GM18907 (cell line): ENCODE measurements at regions not wholly inside any gene's neighbourhood (a gene's known extent, or its start where the extent isn't known, plus 50 kb on each side); places are given as distances from the start of the nearest gene placed in this dataset.
"Not testable (repeated sequence)": the region's sequence is repeated elsewhere in the genome, so short reads cannot be mapped to it uniquely, and the experiment has no call there.

ENCODE experiments used
- ATAC-seq: cut with Tn5 transposase; IDR thresholded peaks from one replicate; pipeline ENCODE4 v1.9.1; 2021; ENCODE audit warnings: mild to moderate bottlenecking, moderate library complexity; ENCODE audit not compliant: unreplicated experiment

DNA sequence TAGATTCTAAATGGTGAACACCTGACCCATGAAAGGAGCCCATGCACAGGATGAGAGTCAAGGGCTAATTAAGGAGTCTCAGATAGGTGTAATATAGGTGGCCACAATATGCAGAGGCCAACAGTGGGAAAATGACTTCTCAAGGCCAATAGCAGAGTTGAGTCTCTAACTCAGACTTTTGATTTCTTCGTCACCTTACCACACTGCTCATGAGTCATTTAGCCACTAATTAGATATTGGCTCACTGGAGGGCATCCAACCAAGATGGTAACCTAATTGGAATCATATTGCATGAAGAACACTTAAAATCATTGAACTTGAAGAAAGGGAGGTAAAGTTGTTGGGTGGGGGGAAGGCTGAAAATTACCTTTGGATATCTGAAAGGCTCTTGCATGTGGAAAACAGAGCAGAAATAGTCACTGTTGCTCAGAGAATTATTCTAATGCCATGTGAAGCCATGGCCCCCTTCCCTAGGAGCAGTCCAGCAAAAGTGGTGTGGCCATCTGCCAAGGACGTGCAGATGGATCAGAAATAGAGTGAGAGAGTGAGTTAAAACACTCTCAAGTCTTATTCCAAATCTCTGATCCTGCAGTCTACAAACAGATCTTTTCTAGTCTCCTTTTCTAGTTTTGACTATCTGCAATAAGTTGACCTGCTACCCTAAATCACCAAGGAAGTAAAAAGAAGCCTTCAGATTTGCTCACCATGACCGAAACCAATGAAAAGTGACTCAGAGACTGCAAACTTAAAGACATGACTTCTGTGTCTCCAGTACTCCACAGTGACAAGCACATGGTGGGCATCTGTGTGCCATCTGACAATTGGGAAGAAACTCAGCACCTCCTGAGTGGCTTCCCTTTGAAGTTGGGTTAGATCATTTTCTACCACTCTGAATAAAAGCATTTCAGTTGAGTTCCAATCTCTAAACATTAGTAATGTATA is 93.9 kb upstream of the C1QTNF7 start:
- no peak for ATAC-seq

DNA sequence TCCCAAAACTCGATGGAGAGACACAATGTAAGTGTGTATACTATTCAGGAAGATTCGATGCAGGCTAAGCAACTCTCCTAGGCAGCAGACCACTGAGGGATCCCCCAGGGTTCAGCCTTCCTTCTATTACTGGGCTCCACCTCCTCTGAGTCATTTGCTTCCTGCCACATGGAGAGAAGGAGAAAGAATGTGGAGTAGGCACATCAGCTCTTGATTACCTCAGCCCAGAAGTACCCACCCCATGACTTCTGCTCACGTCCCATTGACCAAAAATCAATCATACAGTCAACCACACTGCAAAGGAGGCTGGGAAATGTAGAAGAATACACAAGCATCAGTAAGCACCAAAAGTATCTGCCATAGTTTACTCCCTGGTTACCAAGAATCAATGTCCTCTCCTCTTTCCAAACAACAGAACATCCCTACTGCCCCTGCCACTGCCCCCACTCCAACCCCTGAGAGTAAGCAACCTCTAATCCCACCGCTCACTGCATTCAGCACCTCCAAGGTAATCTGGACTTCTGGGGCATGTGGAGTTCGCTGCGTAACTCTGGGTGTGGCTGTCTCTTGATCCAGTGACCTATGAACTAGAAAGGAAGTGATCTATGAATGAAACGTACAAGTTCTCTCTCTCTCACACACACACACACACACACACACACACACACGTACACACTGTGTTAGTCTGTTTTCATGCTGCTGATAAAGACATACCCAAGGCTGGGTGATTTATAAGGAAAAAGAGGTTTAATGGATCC is 91.2 kb upstream of the C1QTNF7 start:
- ATAC-seq: no peak

DNA sequence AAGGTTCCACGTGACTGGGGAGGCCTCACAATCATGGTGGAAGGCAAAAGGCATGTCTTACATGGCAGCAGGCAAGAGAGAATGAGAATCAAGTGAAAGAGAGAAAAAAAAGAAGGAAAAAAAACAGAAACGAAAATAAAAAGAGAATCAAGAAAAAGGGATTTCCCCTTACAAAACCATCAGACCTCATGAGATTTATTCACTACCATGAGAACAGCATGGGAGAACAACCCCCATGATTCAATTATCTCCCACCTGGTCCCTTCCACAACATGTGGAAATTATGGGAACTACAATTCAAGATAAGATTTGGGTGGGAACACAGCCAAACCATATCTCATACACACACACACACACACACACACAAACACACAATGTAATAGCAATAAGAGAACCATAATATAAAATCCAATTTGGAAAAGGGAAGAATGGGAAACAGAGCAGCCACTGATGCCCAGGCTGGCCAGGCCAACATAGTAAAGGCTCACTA is 90.6 kb upstream of the C1QTNF7 start:
- ATAC-seq: not testable (repeated sequence)

DNA sequence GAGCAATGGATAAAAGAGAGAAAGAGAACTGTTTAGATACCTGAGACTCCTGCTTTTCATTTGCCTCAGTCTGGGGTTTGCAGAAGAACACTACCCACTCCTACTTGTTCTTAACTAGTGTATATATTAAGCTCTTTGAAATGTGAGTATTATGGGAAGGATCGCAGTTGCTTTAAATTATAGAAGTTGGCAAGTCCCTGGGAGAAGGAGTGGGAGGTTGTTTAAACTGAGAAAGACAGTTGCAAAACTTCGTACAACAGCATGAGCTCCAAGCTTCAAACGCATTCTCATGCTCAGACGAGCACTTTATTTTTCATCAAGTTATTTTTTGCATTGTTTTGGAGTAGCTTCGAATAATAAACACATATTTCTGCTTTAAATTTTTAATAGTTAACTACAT is 88.1 kb upstream of the C1QTNF7 start:
- no peak for ATAC-seq

DNA sequence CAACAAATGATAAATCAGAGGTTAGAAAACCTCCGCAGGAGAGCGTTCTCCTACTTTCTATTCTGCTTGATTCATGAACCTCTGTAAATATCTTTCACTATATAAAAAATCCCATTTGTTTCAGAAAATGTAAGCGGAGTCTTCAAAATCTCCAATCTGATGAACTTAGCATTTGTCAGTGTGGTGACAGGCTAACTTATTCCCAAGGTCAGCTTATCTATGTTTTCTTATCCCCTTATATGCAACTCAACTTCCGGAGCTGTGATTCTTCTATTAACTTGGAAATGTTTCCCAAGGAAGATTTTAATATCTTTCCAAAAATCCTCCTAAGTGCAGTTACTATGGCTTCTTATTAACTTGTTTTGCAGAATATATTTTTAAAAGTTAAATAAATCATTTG is 87.5 kb upstream of the C1QTNF7 start:
- ATAC-seq: no peak

DNA sequence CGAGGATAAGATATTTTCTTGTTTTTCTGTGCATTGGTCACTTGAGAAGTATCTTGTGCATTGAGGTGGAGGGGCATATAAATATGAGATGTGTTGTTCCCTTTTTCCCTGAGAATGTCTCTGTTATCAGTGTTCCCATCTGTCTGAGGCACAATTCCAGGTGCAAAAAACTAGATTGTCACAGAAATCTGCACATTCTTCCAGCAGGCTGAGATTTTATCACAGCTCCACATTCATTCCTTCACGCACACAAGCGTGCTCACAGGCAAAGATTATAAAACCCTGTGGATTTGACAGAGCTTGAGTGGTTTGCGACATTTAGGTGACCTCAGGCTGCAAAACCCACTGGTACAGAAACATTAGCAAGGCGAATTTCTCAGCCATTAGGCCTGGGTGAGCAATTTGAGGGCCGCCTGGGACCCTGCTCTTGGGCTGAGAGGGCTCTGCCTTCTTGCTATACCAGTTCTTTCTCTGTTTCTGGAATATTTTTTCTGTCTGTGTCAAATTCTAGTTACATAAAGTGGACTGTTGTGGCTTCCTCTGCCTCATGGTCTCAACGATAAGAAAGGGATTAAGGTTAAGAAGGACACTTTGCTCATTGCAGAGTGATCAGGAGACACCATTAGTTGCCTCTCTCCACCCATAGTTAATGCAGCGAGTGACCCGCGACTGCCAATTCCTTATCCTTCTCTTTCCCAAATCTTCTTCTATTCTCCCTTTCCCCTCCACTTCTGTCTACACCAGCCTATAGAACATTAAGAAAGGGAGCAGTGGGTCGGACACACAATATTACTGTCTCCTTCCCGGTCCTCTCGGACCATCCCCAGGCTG is 86.7 kb upstream of the C1QTNF7 start:
- ATAC-seq: no peak

DNA sequence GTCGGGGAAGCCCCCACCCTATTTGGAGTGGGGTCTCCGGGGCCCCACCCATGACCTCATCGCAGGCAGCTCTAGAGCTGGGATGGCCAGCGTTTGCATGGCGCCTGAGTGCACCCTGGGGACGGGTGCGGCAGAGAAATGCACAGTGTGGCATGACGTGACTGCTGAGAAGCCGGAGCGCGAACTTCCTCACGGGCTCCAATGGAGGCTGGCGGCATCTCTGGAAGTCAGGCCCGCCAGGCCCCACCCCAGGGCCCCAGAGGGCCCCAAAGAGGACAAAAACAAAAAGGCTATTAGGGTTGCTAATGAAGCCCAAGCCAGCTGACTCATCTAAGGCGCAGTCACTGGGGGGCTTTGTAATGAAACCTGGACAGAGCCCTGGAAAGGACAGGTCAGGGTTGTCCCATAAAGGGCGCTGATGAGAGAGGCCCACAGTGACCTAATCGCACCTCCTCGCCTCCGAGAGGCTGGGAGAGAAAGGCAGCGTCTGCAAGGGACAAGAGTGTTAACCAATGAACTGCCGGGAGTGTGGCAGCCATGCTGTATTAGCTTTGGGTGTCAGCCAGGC is 86.0 kb upstream of the C1QTNF7 start:
- no peak for ATAC-seq

DNA sequence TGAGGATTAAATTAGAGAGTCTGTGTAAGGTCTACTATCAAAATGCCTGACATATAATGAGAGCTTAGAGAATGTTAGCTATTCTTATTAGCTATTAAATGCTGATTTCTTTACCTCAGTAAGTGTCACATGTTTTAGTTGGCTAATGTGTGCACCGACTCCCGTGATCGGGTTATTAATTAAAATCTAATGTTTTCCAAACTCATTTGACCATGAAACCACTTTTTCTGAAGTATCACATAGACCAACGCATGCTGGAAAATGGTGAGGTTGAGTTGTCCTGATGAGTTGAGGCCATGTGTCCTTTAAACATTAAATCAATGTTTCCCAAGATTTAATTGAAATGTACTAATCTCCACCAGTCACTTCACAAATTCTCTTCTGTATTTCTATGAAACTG is 84.8 kb upstream of the C1QTNF7 start:
- ATAC-seq: no peak

DNA sequence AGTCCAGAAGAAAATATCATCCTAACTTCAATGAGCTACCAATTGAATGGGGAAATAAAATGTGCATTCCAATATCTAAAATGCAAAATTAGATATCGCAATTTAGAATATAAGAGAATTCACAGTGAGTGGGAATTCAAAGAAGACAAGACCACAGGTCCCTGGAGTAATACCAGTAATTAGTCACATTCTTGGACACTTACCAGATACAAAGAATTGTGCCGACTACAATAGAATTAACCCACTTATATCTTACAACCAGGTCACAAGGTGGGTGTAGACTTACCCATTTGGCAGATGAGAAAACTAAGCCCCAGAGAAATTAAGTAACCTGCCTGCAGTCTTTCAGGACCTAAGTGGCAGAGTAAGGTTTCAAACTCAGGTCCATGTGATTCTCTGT is 84.3 kb upstream of the C1QTNF7 start:
- ATAC-seq: no peak

DNA sequence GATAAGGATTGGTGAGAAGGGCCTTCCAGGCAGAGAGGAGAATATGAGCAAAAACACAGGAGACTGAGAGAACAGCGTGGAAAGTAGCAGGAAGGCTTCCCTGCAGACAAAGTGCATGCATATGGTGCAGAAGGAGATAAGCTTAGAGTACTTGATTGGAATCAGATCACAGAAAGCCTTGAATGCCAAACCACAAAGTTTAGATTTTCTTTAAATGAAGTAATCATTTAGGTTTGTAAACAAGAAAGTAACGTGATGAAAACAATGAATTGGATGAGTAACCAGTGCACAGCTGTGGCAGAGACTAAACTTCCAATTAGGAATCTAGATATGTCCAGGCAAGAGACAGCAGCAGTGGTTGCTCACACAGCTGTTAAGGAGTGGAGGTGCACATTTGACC is 83.8 kb upstream of the C1QTNF7 start:
- no peak for ATAC-seq

DNA sequence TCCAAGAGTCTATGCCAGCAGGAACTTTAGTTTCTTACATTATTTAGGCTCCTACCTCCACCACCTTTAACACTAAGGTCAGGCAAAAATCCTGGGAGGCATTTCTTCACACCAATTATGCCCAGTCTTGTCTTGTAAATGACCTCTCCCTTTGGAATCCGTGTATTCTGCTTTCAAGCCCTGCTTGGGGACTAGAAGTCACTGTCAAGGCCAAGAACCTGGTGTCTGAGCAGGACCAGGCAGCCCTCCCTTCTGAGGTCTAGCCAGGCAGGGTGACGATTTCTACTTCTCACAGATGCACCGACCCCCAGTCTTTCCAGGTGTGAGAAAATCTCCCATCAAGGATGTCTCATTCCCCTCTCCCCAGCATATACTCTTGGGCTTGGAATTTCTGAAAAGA is 82.7 kb upstream of the C1QTNF7 start:
- ATAC-seq: no peak

DNA sequence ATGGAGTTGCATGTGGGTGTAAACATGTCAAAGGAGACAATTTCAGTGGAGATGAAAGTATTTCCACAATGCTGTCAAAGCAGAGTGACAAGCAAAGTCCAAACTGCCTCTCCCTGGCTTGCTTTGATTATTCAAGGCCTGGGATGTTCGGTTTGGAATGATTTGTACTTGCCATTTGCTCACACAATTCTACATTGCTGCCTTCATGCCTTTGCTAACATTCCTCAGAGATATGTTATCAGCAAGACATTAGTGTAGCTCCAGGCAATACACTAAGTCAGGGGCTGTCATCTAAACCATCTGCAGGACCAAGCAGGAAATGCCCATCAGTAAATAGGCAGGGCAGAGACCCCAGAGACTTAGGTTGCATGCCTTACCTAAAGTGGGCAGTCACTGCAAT is 79.6 kb upstream of the C1QTNF7 start:
- ATAC-seq: no peak

DNA sequence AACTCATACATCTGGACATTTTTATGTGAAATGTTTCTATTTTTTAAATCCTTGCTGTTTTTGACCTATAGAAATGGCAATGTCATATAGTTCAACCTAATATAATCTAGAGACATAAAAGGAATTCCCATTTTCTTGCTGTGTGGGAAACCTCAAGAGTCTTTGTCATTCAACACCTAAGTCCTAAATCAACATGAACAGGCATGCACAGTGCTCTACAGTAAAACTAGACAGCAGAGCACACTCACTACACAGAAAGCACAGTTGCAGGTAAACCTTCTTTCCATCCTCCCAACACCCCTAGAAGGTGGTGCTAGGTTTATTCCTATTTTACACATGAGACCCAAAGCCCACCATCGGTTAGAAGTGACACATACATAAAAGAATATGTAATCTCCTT is 79.1 kb upstream of the C1QTNF7 start:
- no peak for ATAC-seq

DNA sequence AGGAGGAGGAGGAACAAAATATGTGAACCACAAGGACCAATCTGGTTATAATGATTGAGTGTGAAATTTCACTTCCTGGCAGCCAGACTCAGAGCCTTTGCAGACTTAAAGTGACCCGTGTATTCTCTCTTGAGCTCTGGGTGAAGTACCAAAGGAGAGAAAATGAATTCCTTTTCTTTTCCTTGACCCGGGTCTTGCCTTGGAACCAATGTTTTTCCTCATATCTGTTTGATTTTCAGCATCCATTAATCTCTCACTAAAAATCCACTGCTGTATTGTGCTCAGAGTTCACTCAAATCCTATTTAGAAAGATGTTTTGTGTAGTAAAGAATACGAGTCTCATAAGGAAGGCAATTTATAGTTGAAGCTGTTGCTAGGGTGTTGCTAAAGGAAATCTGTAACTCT is 78.3 kb upstream of the C1QTNF7 start:
- no peak for ATAC-seq

DNA sequence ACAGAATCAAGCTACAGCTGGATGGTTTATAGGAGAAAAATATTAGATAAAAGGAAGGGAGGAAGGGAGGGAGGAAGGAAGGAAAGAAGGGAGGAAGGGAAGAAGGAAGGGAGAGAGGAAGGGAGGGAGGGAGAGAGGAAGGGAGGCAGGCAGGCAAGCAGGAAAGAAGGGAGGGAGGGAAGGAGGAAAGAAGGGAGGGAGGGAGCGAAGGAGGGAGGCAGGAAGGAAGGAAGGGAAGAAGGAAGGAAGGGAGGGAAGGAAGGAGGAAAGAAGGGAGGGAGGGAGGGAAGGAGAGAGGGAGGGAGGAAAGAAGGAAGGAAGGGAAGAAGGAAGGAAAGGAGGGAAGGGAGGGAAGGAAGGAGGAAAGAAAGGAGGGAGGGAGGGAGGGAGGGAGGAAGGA is 77.9 kb upstream of the C1QTNF7 start:
- no peak for ATAC-seq

DNA sequence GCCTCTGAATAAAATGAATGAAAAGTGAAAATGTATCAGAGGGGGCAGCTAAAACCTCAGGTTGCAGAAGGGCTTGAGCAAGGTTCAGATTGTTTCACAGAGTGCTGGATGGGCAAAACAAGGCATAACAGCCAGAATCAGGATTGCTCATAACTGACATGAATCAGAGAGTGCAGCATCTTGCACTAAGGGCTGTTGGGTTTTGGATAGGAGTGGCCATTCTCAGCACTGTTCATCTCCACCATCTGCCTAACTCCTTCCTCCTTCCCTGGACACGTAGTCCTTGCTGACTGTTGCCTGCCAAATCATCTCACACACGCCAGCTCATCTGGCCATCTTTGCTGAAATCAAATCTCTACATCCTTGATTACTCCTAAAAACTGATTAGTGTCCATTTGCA is 75.3 kb upstream of the C1QTNF7 start:
- no peak for ATAC-seq

DNA sequence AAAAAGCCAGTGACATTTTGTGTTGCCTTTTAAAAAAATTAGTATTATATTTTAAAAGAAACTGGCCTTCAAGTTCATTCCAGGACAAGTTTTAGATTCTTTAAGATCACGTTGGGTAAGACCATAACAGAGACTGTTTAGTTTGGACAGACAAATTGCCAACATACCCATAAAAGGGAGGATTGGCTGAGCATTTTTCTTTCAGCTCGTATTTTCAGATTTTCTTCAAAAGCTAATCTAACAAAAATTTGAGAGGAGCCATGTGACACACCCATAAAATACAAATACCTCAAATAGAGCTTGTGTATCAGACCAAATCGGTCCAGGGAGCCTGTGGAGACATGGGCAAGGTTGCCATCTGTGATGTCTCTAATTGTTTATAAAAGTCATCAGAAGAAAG is 74.6 kb upstream of the C1QTNF7 start:
- no peak for ATAC-seq

DNA sequence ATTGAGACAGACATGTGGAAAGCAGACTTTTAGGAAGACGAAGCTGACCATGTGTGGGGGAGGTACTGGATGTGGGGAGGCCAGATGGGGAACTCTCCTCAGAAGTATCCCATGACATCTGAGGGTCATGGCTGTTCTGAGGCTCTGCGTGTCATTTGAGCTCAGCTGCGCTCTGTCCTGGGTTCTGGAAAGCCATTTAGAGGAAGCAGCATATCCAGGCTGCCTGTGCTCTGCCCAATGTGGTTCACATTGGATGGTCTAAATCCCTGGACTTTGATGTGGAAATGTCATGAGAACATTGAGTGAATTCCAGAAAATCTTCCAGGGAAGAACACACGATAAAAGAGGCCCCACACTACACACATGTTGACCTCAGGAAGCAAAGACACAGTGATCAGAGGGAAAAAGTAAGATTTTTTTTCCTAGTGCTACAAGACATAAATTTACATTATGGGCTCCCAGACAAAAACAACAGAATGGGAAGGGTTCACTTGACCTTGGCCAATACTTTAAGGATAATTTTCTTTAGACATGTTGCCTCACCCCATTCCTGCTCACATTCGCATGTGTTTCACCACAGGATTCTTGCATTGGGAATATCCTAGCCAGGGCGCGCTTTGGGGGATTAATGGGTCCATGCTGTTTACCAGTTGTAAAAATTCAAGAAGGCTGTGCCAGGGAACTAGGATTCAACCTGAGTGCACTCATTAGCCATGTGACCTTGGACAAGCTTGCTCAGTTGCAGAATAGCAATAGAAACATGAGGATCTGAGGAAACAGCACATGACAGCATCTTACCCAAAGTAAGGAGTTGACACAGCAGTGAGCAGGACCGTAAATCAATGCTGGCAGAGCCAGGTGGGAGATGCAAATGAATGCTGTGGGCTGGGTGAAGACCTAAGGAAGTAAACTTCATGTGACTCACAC is 73.2 kb upstream of the C1QTNF7 start:
- ATAC-seq: no peak

DNA sequence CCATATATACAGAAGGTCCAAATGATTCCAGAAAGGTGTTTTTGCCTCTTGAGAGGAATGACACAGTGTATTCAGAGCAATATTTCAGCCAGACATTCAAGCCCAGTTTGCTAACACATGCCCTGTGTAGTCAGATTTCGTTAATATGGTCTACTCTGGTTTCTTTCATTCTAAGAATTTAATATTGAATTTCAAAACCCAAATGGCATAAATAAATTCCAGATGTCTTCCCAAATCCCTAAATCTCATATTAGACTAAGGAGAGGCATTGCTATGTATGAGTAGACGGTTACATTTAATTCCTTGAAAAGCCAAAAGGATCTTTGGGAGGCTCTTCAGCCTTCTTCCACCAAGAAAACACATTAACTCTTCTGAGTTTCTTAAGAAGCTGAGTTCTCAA is 66.3 kb upstream of the C1QTNF7 start:
- ATAC-seq: no peak

DNA sequence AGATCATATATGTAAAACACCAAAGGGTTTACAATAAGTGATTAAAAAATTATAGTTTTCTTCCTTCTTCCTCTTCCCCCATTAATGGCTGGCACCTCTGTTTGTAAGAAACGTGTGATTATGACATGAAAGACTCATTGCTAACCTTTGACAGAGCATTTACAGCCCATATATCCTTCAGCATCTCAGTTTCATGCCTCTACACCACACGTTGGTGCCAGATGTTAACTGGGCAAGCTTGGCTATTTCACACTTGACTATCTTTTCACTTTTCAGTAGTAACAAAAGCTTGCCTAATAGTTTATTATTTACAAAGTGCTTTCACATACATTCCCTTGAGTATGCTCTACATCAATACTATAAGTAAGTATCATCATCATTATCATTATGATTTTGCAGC is 65.3 kb upstream of the C1QTNF7 start:
- no peak for ATAC-seq
